Body of pancreas (tissue), 4 donors: ENCODE measurements at regions not wholly inside any gene's neighbourhood (a gene's known extent, or its start where the extent isn't known, plus 50 kb on each side); places are given as distances from the start of the nearest gene placed in this dataset.
"Not testable (repeated sequence)": the region's sequence is repeated elsewhere in the genome, so short reads cannot be mapped to it uniquely, and the experiment has no call there.

Source experiments
- ATAC-seq: fragments of 150-250 bp; one replicate; pipeline ENCODE4 v1.9.1; 2016
- DNase-seq, 4 donors: peaks; one replicate each; pipeline ENCODE4 v3.0.0-alpha.2; 2019
- H3K27ac ChIP-seq, 4 donors: fragments of 200-600 bp; sonication (generic); 1 replicate in 3 of 4; 2 replicates in 1 of 4; pipeline versions ENCODE4 v1.5.1 to v1.6.1; 2016 to 2019; ENCODE audit warnings: mild to moderate bottlenecking in 1 of 4, mixed read lengths in 1 of 4, moderate library complexity in 1 of 4
- H3K27me3 ChIP-seq, 2 donors: fragments of 200-600 bp; sonication (generic); one replicate each; pipeline ENCODE4 v1.6.0; 2016; ENCODE audit warnings: mild to moderate bottlenecking in 1 of 2
- H3K36me3 ChIP-seq, 2 donors: fragments of 200-600 bp; sonication (generic); replicated peaks in 1 of 2; 2 replicates each; pipeline ENCODE4 v1.5.1; 2016; ENCODE audit warnings: low read depth in 2 of 2; ENCODE audit not compliant: insufficient read depth in 1 of 2
- H3K4me1 ChIP-seq: fragments of 200-600 bp; sonication (generic); one replicate; pipeline ENCODE4 v1.6.0; 2016
- H3K4me3 ChIP-seq, 2 donors: fragments of 200-600 bp; sonication (generic); 1 replicate in 1 of 2; 2 replicates in 1 of 2; pipeline ENCODE4 v1.5.1; 2016 to 2019
- H3K9me3 ChIP-seq, 3 donors: fragments of 200-600 bp; sonication (generic); 1 replicate in 2 of 3; 2 replicates in 1 of 3; pipeline ENCODE4 v1.5.1; 2016
- CTCF ChIP-seq, 7 experiments: fragments of 450-650 bp in 4 of 7; fragments of 200-600 bp in 3 of 7; sonication (generic) in 3 of 7; IDR thresholded peaks; one replicate each; pipeline ENCODE4 v1.5.1; 2016 to 2019; ENCODE audit warnings: antibody characterized with exemption in 7 of 7
- POLR2A ChIP-seq, 3 donors: fragments of 450-650 bp; IDR thresholded peaks; one replicate each; pipeline ENCODE4 v1.6.1; 2016; ENCODE audit warnings: antibody characterized with exemption in 3 of 3, mild to moderate bottlenecking in 2 of 3
- WGBS, 2 donors: methylation state at CpG; one replicate each; pipeline ENCODE4 v1.1.5; 2017; 5-methylcytosine and 5-hydroxymethylcytosine counted together
- intact Hi-C: fragments of 100-400 bp; cut with DNase I; formaldehyde crosslinking; loops from one replicate; pipeline ENCODE4 v1.15.1; 2023

DNA sequence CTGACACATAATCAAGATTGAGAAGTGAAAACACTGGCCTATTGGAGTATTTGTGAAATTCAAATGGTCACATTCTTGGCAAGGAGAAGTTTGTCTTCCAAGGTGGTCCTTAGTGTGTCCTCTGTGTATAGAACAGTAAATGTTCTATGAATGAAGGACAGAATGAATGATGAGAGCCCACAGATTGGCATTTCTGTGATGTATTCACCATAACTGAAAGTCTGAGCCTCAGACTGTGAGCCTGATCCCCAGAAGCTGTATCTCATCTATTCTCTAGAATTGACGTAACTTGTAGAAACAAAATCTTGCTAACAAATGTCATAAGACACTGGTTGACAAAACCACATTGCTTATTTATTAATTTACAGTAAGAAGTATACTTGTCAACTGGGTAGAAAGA lies 111.5 kb upstream of the ETV3 start:
- WGBS, 2 donors = 86 to 100% methylated on average over 1 of the region's 1 CpG
- intact Hi-C loops = no loop called here
- H3K36me3 ChIP-seq = no peaks in the 10 kb centered on the region
- ATAC-seq (no peak), DNase-seq (no peak)
- H3K4me1 ChIP-seq = no peaks in the 10 kb centered on the region
- no peaks in the 10 kb centered on the region for H3K9me3 ChIP-seq
- no peaks in the 10 kb centered on the region for H3K27me3 ChIP-seq
- H3K4me3 ChIP-seq = no peak overlapping the region
- no peak overlapping the region for H3K27ac ChIP-seq
- TF ChIP-seq CTCF (IDR thresholded peaks at IDR 0.05) (no peak), POLR2A (IDR thresholded peaks at IDR 0.05) (no peak)

- Histone ChIP-seq H3K4me3 (no peak overlapping the region), H3K4me1 (no peaks in the 10 kb centered on the region), H3K27me3 (no peaks in the 10 kb centered on the region), H3K27ac (no peak overlapping the region), H3K36me3 (no peaks in the 10 kb centered on the region), H3K9me3 (no peaks in the 10 kb centered on the region)
- TF ChIP-seq CTCF (IDR thresholded peaks at IDR 0.05) = no peak
- TF ChIP-seq POLR2A (IDR thresholded peaks at IDR 0.05) = no peak
- no peak for DNase-seq
- intact Hi-C loops = no loop called here
- WGBS, 2 donors = 46 to 49% methylated on average over 2 of the region's 2 CpGs
- ATAC-seq = no peak
Observed at GRCh38 chr1:157249326-157249725, 111.1 kb upstream of the ETV3 start.

- WGBS, 2 donors = 79 to 81% methylated on average over 2 of the region's 2 CpGs
- intact Hi-C loops, H3K4me3 ChIP-seq, DNase-seq, H3K27ac ChIP-seq, H3K27me3 ChIP-seq, ATAC-seq, H3K9me3 ChIP-seq, H3K36me3 ChIP-seq, H3K4me1 ChIP-seq: not testable (repeated sequence)
Observed at GRCh38 chr1:157247764-157248049, 109.5 kb upstream of the ETV3 start.

DNA sequence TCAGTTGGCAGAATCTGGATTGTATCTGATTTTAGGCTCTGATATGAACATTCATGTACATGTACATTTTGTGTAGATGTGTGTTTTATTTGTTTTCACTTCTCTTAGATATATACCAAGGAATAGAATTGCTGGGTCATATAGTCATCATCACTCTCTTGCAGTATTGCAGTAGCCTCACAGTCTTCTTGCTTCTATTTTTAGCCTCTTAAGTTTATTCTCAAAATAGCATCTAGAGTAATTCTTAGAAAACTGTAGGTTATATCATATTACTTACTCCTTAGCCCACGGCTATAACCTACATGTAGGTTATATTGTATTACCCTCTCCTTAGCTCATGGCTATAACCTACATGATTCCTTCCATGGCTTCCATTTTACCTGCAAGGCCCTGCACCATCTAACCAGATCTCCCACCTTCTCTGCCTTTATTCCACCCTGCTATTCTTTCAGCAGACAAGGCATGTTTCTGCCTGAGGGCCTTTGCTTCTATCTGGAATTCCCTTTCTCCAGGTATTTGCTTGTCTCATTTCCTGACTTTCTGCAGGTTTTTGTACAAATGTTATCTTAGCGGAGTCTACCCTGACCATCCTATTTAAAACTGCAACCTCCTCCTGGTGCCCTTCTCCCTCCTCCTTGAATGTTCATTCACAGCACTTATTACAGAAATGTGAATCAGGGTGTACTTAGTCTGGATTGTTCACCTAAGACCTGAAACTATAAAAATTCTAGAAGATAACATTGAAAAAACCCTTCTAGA lies 109.0 kb upstream of the ETV3 start:
- no peak for TF ChIP-seq CTCF (IDR thresholded peaks at IDR 0.05)
- TF ChIP-seq POLR2A (IDR thresholded peaks at IDR 0.05) = no peak
- H3K4me1 ChIP-seq = no peaks in the 10 kb centered on the region
- DNase-seq (no peak), ATAC-seq (no peak)
- no peaks in the 10 kb centered on the region for H3K36me3 ChIP-seq
- H3K27me3 ChIP-seq = no peaks in the 10 kb centered on the region
- no peak overlapping the region for H3K4me3 ChIP-seq
- WGBS, 2 donors = 93 to 94% methylated on average over 2 of the region's 2 CpGs
- no peaks in the 10 kb centered on the region for H3K9me3 ChIP-seq
- no peak overlapping the region for H3K27ac ChIP-seq
- intact Hi-C loops = no loop called here

GRCh38 chr1:157245823-157246222 lies 107.6 kb upstream of the ETV3 start:
- no peak overlapping the region for H3K4me3 ChIP-seq
- no peak for DNase-seq
- no peaks in the 10 kb centered on the region for H3K9me3 ChIP-seq
- intact Hi-C loops = no loop called here
- WGBS, 2 donors = 85 to 87% methylated on average over 2 of the region's 2 CpGs
- H3K4me1 ChIP-seq = peaks cover 8% of the 10 kb centered on the region
- H3K27me3 ChIP-seq = no peaks in the 10 kb centered on the region
- no peak for ATAC-seq
- H3K36me3 ChIP-seq = no peaks in the 10 kb centered on the region
- no peak overlapping the region for H3K27ac ChIP-seq
- TF ChIP-seq POLR2A (IDR thresholded peaks at IDR 0.05) = no peak
- TF ChIP-seq CTCF (IDR thresholded peaks at IDR 0.05) = no peak
